ENCODE measurements at regions not wholly inside any gene's neighbourhood (a gene's known extent, or its start where the extent isn't known, plus 50 kb on each side); places are given as distances from the start of the nearest gene placed in this dataset.
"Not testable (repeated sequence)": the region's sequence is repeated elsewhere in the genome, so short reads cannot be mapped to it uniquely, and the experiment has no call there.

DNA sequence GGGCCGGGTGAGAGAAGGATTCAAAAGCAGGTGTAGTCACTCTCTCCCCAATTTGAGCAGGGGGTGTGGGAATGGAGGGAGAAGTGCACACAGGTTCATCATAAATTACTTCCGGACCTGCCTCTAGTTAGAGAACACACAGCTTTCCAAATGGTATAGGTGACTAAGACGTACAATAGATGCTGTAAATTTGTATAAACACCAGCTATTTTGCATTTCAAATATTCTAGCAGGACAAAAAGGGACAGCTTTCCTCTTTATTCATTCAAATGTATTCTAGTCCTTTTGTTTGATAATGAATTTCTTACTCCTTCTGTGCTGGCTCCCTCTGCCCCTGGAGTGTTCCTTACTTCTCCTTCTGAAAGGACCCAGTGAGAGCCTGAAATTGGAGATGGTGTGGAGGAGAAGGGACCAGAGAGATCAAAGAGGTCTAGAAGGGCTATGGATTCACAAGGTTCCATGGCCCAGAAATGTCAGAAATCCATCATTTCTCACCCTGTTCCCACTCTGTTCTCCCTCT, 53.2 kb upstream of the SH3BP4 start:
- Histone ChIP-seq H3K36me3 (ENCODE audit: control insufficient read depth in 2 of 2, extremely low read depth in 1 of 2, insufficient read depth in 2 of 2, low read length in 2 of 2) (no peaks in the 10 kb centered on the region), H3K4me1 (ENCODE audit: control insufficient read depth, extremely low read depth, insufficient read depth, low read length) (no peaks in the 10 kb centered on the region), H3K9me3 (ENCODE audit: control insufficient read depth, low read depth, low read length) (no peaks in the 10 kb centered on the region)

DNA sequence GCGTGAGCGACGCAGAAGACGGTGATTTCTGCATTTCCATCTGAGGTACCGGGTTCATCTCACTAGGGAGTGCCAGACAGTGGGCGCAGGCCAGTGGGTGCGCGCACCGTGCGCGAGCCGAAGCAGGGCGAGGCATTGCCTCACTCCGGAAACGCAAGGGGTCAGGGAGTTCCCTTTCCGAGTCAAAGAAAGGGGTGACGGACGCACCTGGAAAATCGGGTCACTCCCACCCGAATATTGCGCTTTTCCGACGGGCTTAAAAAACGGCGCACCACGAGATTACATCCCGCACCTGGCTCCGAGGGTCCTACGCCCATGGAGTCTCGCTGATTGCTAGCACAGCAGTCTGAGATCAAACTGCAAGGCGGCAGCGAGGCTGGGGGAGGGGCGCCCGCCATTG, 63.4 kb upstream of the SH3BP4 start:
- H3K9me3 ChIP-seq (ENCODE audit: control insufficient read depth, low read depth, low read length); H3K27me3 ChIP-seq (ENCODE audit: control insufficient read depth, extremely low read depth, insufficient read depth, low read length); H2AFZ ChIP-seq (ENCODE audit: control insufficient read depth, low read length); H3K36me3 ChIP-seq (ENCODE audit: control insufficient read depth in 2 of 2, extremely low read depth in 1 of 2, insufficient read depth in 2 of 2, low read length in 2 of 2); DNase-seq (ENCODE audit: low read depth, low spot score); H3K4me1 ChIP-seq (ENCODE audit: control insufficient read depth, extremely low read depth, insufficient read depth, low read length); H3K79me2 ChIP-seq (ENCODE audit: control insufficient read depth, insufficient read depth, low read length); H3K4me2 ChIP-seq (ENCODE audit: control insufficient read depth, extremely low read depth, insufficient read depth, low read depth, low read length); H4K20me1 ChIP-seq (ENCODE audit: control insufficient read depth, extremely low read depth, insufficient read depth, low read length); FAIRE-seq; H3K9me1 ChIP-seq (ENCODE audit: control insufficient read depth, extremely low read depth, insufficient read depth, low read length); dilution Hi-C loops (cut with MboI; ENCODE audit: extremely low pct_ligation_motif_present, low sequenced_read_pairs); H3K9ac ChIP-seq (ENCODE audit: control insufficient read depth, extremely low read depth, insufficient read depth, low read length): not testable (repeated sequence)
- peak overlapping the region; percentile 70 for H3K27ac ChIP-seq (ENCODE audit: control insufficient read depth, insufficient read depth, low read length)
- H3K4me3 ChIP-seq (ENCODE audit: control insufficient read depth in 2 of 3, extremely low read depth in 1 of 3, insufficient read depth in 2 of 3, low read depth in 1 of 3, low read length in 3 of 3), result peak overlapping the region in 1 of 3 experiments; percentile 14

More for the DNA sequence above, 53.2 kb upstream of the SH3BP4 start:
- no peaks in the 10 kb centered on the region for H4K20me1 ChIP-seq (ENCODE audit: control insufficient read depth, extremely low read depth, insufficient read depth, low read length)
- dilution Hi-C loops (cut with MboI; ENCODE audit: extremely low pct_ligation_motif_present, low sequenced_read_pairs), result no loop called here
- DNase-seq (ENCODE audit: low read depth, low spot score) (no peak), FAIRE-seq (no peak)
- no peak overlapping the region for H3K4me3 ChIP-seq (ENCODE audit: control insufficient read depth in 2 of 3, extremely low read depth in 1 of 3, insufficient read depth in 2 of 3, low read depth in 1 of 3, low read length in 3 of 3)
- no peak for TF ChIP-seq EZH2 (IDR thresholded peaks at IDR 0.05; ENCODE audit: low read length)
- TF ChIP-seq, protein P1, sequence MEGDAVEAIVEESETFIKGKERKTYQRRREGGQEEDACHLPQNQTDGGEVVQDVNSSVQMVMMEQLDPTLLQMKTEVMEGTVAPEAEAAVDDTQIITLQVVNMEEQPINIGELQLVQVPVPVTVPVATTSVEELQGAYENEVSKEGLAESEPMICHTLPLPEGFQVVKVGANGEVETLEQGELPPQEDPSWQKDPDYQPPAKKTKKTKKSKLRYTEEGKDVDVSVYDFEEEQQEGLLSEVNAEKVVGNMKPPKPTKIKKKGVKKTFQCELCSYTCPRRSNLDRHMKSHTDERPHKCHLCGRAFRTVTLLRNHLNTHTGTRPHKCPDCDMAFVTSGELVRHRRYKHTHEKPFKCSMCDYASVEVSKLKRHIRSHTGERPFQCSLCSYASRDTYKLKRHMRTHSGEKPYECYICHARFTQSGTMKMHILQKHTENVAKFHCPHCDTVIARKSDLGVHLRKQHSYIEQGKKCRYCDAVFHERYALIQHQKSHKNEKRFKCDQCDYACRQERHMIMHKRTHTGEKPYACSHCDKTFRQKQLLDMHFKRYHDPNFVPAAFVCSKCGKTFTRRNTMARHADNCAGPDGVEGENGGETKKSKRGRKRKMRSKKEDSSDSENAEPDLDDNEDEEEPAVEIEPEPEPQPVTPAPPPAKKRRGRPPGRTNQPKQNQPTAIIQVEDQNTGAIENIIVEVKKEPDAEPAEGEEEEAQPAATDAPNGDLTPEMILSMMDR (optimal IDR thresholded peaks at IDR 0.05 in 1 of 3, IDR thresholded peaks at IDR 0.05 in 1 of 3, conservative IDR thresholded peaks at IDR 0.05 in 1 of 3; ENCODE audit: extremely low read depth in 1 of 3, insufficient read depth in 2 of 3, low read length in 3 of 3), result no peak
- H3K9me1 ChIP-seq (ENCODE audit: control insufficient read depth, extremely low read depth, insufficient read depth, low read length), result no peaks in the 10 kb centered on the region
- H3K4me2 ChIP-seq (ENCODE audit: control insufficient read depth, extremely low read depth, insufficient read depth, low read depth, low read length), result no peak overlapping the region
- H3K27me3 ChIP-seq (ENCODE audit: control insufficient read depth, extremely low read depth, insufficient read depth, low read length), result no peaks in the 10 kb centered on the region
- H2AFZ ChIP-seq (ENCODE audit: control insufficient read depth, low read length), result no peak overlapping the region
- H3K9ac ChIP-seq (ENCODE audit: control insufficient read depth, extremely low read depth, insufficient read depth, low read length), result no peak overlapping the region
- H3K79me2 ChIP-seq (ENCODE audit: control insufficient read depth, insufficient read depth, low read length), result no peaks in the 10 kb centered on the region
- H3K27ac ChIP-seq (ENCODE audit: control insufficient read depth, insufficient read depth, low read length), result no peak overlapping the region

DNA sequence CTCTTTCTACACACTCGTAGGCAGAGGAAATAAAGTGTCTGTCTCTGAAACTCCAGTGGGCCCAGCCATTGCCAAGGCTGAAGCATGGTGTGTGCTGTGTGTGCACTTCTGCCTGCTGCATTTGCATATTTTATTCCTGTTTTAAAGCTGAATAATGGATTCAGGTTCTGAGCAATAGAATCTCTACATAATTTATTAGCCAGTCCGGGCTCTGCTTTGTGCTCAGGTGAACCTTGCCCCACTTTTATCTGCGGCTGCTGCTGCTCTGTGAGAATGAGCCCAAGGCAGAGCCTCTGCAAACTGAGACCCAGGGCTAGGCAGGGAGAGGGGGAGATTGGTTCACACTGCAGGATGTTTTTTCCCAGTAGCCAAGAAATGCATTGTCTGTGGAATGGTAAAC, 64.6 kb upstream of the SH3BP4 start:
- FAIRE-seq (no peak), DNase-seq (ENCODE audit: low read depth, low spot score) (no peak)
- Histone ChIP-seq H3K9me3 (ENCODE audit: control insufficient read depth, low read depth, low read length) (no peaks in the 10 kb centered on the region), H3K4me1 (ENCODE audit: control insufficient read depth, extremely low read depth, insufficient read depth, low read length) (peaks cover 11% of the 10 kb centered on the region), H2AFZ (ENCODE audit: control insufficient read depth, low read length) (no peak overlapping the region), H3K27me3 (ENCODE audit: control insufficient read depth, extremely low read depth, insufficient read depth, low read length) (no peaks in the 10 kb centered on the region), H4K20me1 (ENCODE audit: control insufficient read depth, extremely low read depth, insufficient read depth, low read length) (no peaks in the 10 kb centered on the region), H3K4me2 (ENCODE audit: control insufficient read depth, extremely low read depth, insufficient read depth, low read depth, low read length) (peak overlapping the region; percentile 39), H3K9ac (ENCODE audit: control insufficient read depth, extremely low read depth, insufficient read depth, low read length) (no peak overlapping the region), H3K27ac (ENCODE audit: control insufficient read depth, insufficient read depth, low read length) (peak overlapping the region; percentile 70), H3K79me2 (ENCODE audit: control insufficient read depth, insufficient read depth, low read length) (no peaks in the 10 kb centered on the region), H3K9me1 (ENCODE audit: control insufficient read depth, extremely low read depth, insufficient read depth, low read length) (no peaks in the 10 kb centered on the region), H3K36me3 (ENCODE audit: control insufficient read depth in 2 of 2, extremely low read depth in 1 of 2, insufficient read depth in 2 of 2, low read length in 2 of 2) (no peaks in the 10 kb centered on the region), H3K4me3 (ENCODE audit: control insufficient read depth in 2 of 3, extremely low read depth in 1 of 3, insufficient read depth in 2 of 3, low read depth in 1 of 3, low read length in 3 of 3) (no peak overlapping the region)
- TF ChIP-seq, protein P1 (optimal IDR thresholded peaks at IDR 0.05 in 1 of 3, IDR thresholded peaks at IDR 0.05 in 1 of 3, conservative IDR thresholded peaks at IDR 0.05 in 1 of 3; ENCODE audit: extremely low read depth in 1 of 3, insufficient read depth in 2 of 3, low read length in 3 of 3), result no peak
- no peak for TF ChIP-seq EZH2 (IDR thresholded peaks at IDR 0.05; ENCODE audit: low read length)
- dilution Hi-C loops (cut with MboI; ENCODE audit: extremely low pct_ligation_motif_present, low sequenced_read_pairs), result no loop called here

All from keratinocyte (primary cell).